Esophagus muscularis mucosa (tissue), 4 donors: ENCODE measurements at regions not wholly inside any gene's neighbourhood (a gene's known extent, or its start where the extent isn't known, plus 50 kb on each side); places are given as distances from the start of the nearest gene placed in this dataset.

ENCODE experiments used
- DNase-seq: peaks from one replicate; pipeline ENCODE4 v3.0.0-alpha.2; 2017; ENCODE audit errors: extremely low spot score
- H3K27ac ChIP-seq, 4 donors: fragments of 200-600 bp; sonication (generic); replicated peaks in 1 of 4; 1 replicate in 3 of 4; 2 replicates in 1 of 4; pipeline ENCODE4 v1.5.1; 2016 to 2019; ENCODE audit warnings: mild to moderate bottlenecking in 1 of 4
- H3K27me3 ChIP-seq, 4 donors: fragments of 200-600 bp; sonication (generic); one replicate each; pipeline versions ENCODE4 v1.5.1 to v1.6.0; 2016 to 2019
- H3K36me3 ChIP-seq, 4 donors: fragments of 200-600 bp; sonication (generic); one replicate each; pipeline ENCODE4 v1.5.1; 2016 to 2019
- H3K4me1 ChIP-seq, 4 donors: fragments of 200-600 bp; sonication (generic); one replicate each; pipeline ENCODE4 v1.5.1; 2016 to 2019
- H3K4me3 ChIP-seq, 4 donors: fragments of 200-600 bp; sonication (generic); 1 replicate in 2 of 4; 2 replicates in 2 of 4; pipeline ENCODE4 v1.5.1; 2016 to 2019; ENCODE audit warnings: mild to moderate bottlenecking in 4 of 4, moderate library complexity in 1 of 4
- H3K9me3 ChIP-seq, 4 donors: fragments of 200-600 bp; sonication (generic); 1 replicate in 3 of 4; 2 replicates in 1 of 4; pipeline ENCODE4 v1.5.1; 2016 to 2019
- CTCF ChIP-seq, 3 experiments: fragments of 200-600 bp in 2 of 3; fragments of 450-650 bp in 1 of 3; sonication (generic) in 2 of 3; IDR thresholded peaks; one replicate each; pipeline ENCODE4 v1.5.1; 2017 to 2019; ENCODE audit warnings: antibody characterized with exemption in 3 of 3, mild to moderate bottlenecking in 2 of 3, moderate library complexity in 1 of 3
- EP300 ChIP-seq: sonication (generic); formaldehyde crosslinking; IDR thresholded peaks from one replicate; pipeline ENCODE4 v1.6.1; 2017; ENCODE audit warnings: antibody characterized with exemption
- POLR2A ChIP-seq: fragments of 450-650 bp; IDR thresholded peaks from one replicate; pipeline ENCODE4 v1.6.1; 2017; ENCODE audit warnings: antibody characterized with exemption, moderate library complexity, mild to moderate bottlenecking, low read depth
- POLR2AphosphoS5 ChIP-seq, 2 donors: sonication (generic); formaldehyde crosslinking; IDR thresholded peaks; one replicate each; pipeline ENCODE4 v1.6.1; 2017; ENCODE audit warnings: antibody characterized with exemption in 2 of 2
- WGBS: methylation state at CpG from one replicate; pipeline ENCODE4 v1.1.5; 2018; 5-methylcytosine and 5-hydroxymethylcytosine counted together
- intact Hi-C: fragments of 100-400 bp; cut with DNase I; formaldehyde crosslinking; loops from one replicate; pipeline ENCODE4 v1.15.1; 2023

DNA sequence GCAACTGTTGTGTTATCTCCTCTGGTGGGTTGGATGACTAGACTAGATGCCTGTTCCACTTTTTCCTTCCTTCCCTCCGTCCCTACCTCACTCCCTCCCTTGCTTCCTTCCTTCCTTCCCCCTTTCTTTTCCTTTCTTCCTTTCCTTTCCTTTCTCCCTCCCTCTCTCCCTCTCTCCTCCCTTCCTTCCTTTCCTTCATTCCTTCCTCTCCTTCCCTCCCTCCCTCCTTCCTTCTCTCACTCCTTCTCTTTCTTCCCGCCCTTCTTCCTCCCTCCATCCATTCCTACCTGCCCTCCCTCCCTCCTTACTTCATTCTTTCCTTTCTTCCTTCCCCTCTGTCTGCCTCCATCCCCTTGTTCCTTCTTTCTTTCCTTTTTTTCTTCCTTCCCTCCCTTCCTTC lies 1045.3 kb downstream of the OTOL1 start:
- 80% methylated on average over 2 of the region's 2 CpGs for WGBS
- Histone ChIP-seq H3K4me1 (no peaks in the 10 kb centered on the region), H3K27me3 (no peaks in the 10 kb centered on the region), H3K27ac (no peak overlapping the region), H3K4me3 (no peak overlapping the region), H3K36me3 (no peaks in the 10 kb centered on the region), H3K9me3 (no peaks in the 10 kb centered on the region)
- intact Hi-C loops, result no loop called here
- no peak for TF ChIP-seq POLR2AphosphoS5 (IDR thresholded peaks at IDR 0.05)
- DNase-seq, result no peak

DNA sequence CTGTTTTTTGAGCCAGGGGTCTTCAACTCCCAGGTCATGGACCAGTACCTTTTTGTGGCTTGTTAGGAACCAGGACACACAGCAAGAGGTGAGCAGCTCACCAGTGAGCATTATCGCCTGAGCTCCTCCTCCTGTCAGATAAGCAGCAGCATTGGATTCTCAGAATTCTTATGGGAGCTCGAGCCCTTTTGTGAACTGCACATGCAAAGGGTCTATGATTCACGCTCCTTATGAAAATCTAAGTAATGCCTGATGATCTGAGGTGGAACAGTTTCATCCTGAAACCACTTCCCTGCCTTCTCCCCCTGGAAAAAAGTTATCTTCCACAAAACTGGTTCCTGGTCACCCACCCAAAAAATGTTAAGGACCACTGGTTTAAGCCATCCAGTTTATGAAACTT lies 1047.6 kb downstream of the OTOL1 start:
- no peak overlapping the region for H3K4me3 ChIP-seq
- no peaks in the 10 kb centered on the region for H3K27me3 ChIP-seq
- no peaks in the 10 kb centered on the region for H3K9me3 ChIP-seq
- WGBS, result 94% methylated on average over 3 of the region's 3 CpGs
- DNase-seq, result no peak
- intact Hi-C loops, result no loop called here
- no peak for TF ChIP-seq POLR2A
- no peak for TF ChIP-seq CTCF (IDR thresholded peaks at IDR 0.05)
- TF ChIP-seq EP300, result no peak
- TF ChIP-seq POLR2AphosphoS5 (IDR thresholded peaks at IDR 0.05), result no peak
- H3K36me3 ChIP-seq, result no peaks in the 10 kb centered on the region
- no peaks in the 10 kb centered on the region for H3K4me1 ChIP-seq
- H3K27ac ChIP-seq, result no peak overlapping the region

- Histone ChIP-seq H3K4me3 (no peak overlapping the region), H3K27me3 (no peaks in the 10 kb centered on the region), H3K27ac (no peak overlapping the region), H3K4me1 (no peaks in the 10 kb centered on the region), H3K9me3 (no peaks in the 10 kb centered on the region), H3K36me3 (no peaks in the 10 kb centered on the region)
- intact Hi-C loops, result no loop called here
- TF ChIP-seq CTCF (IDR thresholded peaks at IDR 0.05) (no peak), POLR2A (no peak), POLR2AphosphoS5 (IDR thresholded peaks at IDR 0.05) (no peak), EP300 (no peak)
- DNase-seq, result no peak
- 93% methylated on average over 2 of the region's 2 CpGs for WGBS
Observed at GRCh38 chr3:162546910-162547309, 1050.3 kb downstream of the OTOL1 start.

DNA sequence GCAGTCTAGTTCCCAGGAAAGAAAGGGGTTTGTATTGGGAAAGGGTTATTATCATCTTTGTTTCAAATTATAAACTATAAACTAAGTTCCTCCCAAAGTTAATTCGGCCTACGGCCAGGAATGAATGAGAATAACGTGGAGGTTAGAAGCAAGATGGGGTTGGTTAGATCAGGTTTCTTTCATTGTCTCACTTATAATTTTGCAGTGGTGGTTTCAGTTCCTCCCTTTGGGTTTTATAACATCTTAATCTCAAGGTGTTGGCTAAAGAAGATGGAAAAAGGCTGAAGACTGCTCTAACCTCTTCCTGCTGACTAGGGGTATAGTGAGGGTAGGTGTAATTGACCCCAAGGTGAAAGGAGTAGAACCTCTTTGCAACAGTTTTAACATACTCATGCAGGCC lies 1050.7 kb downstream of the OTOL1 start:
- TF ChIP-seq POLR2A (no peak), EP300 (no peak), POLR2AphosphoS5 (IDR thresholded peaks at IDR 0.05) (no peak), CTCF (IDR thresholded peaks at IDR 0.05) (no peak)
- 94% methylated on average over 3 of the region's 3 CpGs for WGBS
- Histone ChIP-seq H3K27me3 (no peaks in the 10 kb centered on the region), H3K4me3 (no peak overlapping the region), H3K36me3 (no peaks in the 10 kb centered on the region), H3K9me3 (no peaks in the 10 kb centered on the region), H3K27ac (no peak overlapping the region), H3K4me1 (no peaks in the 10 kb centered on the region)
- no peak for DNase-seq
- intact Hi-C loops, result no loop called here

GRCh38 chr3:162555761-162556160 lies 1059.2 kb downstream of the OTOL1 start:
- H3K27ac ChIP-seq, result no peak overlapping the region
- H3K9me3 ChIP-seq, result no peaks in the 10 kb centered on the region
- intact Hi-C loops, result no loop called here
- no peaks in the 10 kb centered on the region for H3K36me3 ChIP-seq
- no peak for DNase-seq
- no peak overlapping the region for H3K4me3 ChIP-seq
- H3K27me3 ChIP-seq, result no peaks in the 10 kb centered on the region
- no peak for TF ChIP-seq EP300
- no peak for TF ChIP-seq POLR2A
- no peak for TF ChIP-seq CTCF (IDR thresholded peaks at IDR 0.05)
- no peak for TF ChIP-seq POLR2AphosphoS5 (IDR thresholded peaks at IDR 0.05)
- H3K4me1 ChIP-seq, result no peaks in the 10 kb centered on the region
- 54% methylated on average over 3 of the region's 3 CpGs for WGBS
